ENCODE measurements at regions not wholly inside any gene's neighbourhood (a gene's known extent, or its start where the extent isn't known, plus 50 kb on each side); places are given as distances from the start of the nearest gene placed in this dataset.

DNA sequence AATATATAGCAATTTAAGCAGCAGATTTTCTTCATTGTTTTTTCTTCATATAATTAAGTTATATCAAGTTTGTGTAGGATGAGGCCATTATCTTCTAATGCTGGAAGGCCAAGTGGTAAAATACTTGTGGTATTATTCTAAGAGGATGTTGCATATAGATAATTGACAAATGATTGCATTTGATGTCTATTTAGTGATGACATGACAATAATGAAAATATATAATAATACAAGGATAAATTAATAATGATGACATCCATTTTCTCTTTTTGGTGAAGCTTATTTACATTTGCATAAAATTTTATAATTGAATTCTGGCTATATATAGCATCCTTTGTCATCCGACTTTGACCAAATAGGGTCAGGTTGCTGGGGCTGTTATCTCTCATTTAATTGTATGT, 195.4 kb upstream of the KCNJ16 start:
- H3K27ac ChIP-seq, result no peak overlapping the region
- H3K36me3 ChIP-seq, result no peaks in the 10 kb centered on the region
- H3K9me3 ChIP-seq (replicated peaks), result no peaks in the 10 kb centered on the region
- no peak for DNase-seq
- no peaks in the 10 kb centered on the region for H3K27me3 ChIP-seq
- no peak overlapping the region for H3K4me3 ChIP-seq
- no peaks in the 10 kb centered on the region for H3K4me1 ChIP-seq

- H3K4me1 ChIP-seq, result no peaks in the 10 kb centered on the region
- H3K27me3 ChIP-seq, result no peaks in the 10 kb centered on the region
- DNase-seq, result no peak
- no peak overlapping the region for H3K27ac ChIP-seq
- no peaks in the 10 kb centered on the region for H3K9me3 ChIP-seq (replicated peaks)
- H3K36me3 ChIP-seq, result no peaks in the 10 kb centered on the region
- no peak overlapping the region for H3K4me3 ChIP-seq
Observed at GRCh38 chr17:69880591-69881112, 194.4 kb upstream of the KCNJ16 start.

- no peak overlapping the region for H3K4me3 ChIP-seq
- H3K36me3 ChIP-seq, result no peaks in the 10 kb centered on the region
- no peak overlapping the region for H3K27ac ChIP-seq
- no peak for DNase-seq
- no peaks in the 10 kb centered on the region for H3K4me1 ChIP-seq
- H3K27me3 ChIP-seq, result no peaks in the 10 kb centered on the region
- H3K9me3 ChIP-seq (replicated peaks), result no peaks in the 10 kb centered on the region
Observed at GRCh38 chr17:69882281-69882680, 192.7 kb upstream of the KCNJ16 start.

GRCh38 chr17:69883120-69883519, 191.9 kb upstream of the KCNJ16 start:
- H3K4me1 ChIP-seq, result no peaks in the 10 kb centered on the region
- no peak for DNase-seq
- no peak overlapping the region for H3K27ac ChIP-seq
- no peaks in the 10 kb centered on the region for H3K27me3 ChIP-seq
- no peaks in the 10 kb centered on the region for H3K36me3 ChIP-seq
- H3K9me3 ChIP-seq (replicated peaks), result no peaks in the 10 kb centered on the region
- H3K4me3 ChIP-seq, result no peak overlapping the region

DNA sequence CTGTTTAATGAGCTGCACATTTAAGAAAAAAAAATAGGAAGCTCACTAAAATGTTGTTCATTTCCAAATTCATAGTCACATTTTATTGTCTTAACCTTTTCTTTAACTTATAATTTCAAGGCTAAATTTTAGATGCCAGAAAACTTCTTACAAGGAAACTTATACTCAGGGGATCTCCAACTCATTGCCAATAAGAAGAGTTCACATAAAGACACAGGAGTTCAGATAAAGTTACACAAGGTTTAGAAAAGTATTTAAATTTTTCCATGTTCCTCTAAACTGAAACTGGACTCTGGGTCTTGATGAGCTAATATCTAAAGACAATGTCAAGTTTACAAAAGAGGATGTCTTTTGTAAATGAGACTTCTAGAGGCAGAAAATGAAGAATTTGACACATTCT, 190.7 kb upstream of the KCNJ16 start:
- H3K4me1 ChIP-seq, result no peaks in the 10 kb centered on the region
- no peak overlapping the region for H3K27ac ChIP-seq
- DNase-seq, result no peak
- H3K27me3 ChIP-seq, result no peaks in the 10 kb centered on the region
- no peaks in the 10 kb centered on the region for H3K36me3 ChIP-seq
- no peak overlapping the region for H3K4me3 ChIP-seq
- no peaks in the 10 kb centered on the region for H3K9me3 ChIP-seq (replicated peaks)

DNA sequence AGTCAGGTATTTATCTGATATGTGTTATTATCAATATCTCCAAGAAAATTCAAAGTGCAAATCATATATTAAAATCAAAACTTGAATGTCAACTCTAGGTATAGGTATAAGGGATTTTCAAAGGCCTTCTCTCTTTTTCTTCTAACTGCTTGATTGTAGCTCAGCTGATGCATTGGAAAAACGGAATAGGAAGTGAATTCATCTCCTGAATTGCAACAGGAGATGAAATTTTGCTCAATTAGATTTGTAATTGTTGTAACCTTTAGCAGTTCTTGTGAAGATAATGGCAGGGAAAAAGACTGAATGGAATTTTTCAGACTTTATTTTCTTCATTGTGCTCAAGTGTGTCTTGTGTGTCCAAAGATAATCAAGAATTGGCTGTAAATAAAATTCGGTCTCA, 190.2 kb upstream of the KCNJ16 start:
- Histone ChIP-seq H3K27me3 (no peaks in the 10 kb centered on the region), H3K4me1 (no peaks in the 10 kb centered on the region), H3K4me3 (no peak overlapping the region), H3K9me3 (replicated peaks) (no peaks in the 10 kb centered on the region), H3K27ac (no peak overlapping the region), H3K36me3 (no peaks in the 10 kb centered on the region)
- no peak for DNase-seq

- no peak for DNase-seq
- H3K27me3 ChIP-seq, result no peaks in the 10 kb centered on the region
- no peaks in the 10 kb centered on the region for H3K36me3 ChIP-seq
- H3K4me1 ChIP-seq, result no peaks in the 10 kb centered on the region
- no peak overlapping the region for H3K4me3 ChIP-seq
- H3K9me3 ChIP-seq (replicated peaks), result no peaks in the 10 kb centered on the region
- no peak overlapping the region for H3K27ac ChIP-seq
Observed at GRCh38 chr17:69898601-69899000, 176.4 kb upstream of the KCNJ16 start.

GRCh38 chr17:69900101-69900500, 174.9 kb upstream of the KCNJ16 start:
- no peak overlapping the region for H3K4me3 ChIP-seq
- no peaks in the 10 kb centered on the region for H3K4me1 ChIP-seq
- H3K36me3 ChIP-seq, result no peaks in the 10 kb centered on the region
- no peaks in the 10 kb centered on the region for H3K9me3 ChIP-seq (replicated peaks)
- no peaks in the 10 kb centered on the region for H3K27me3 ChIP-seq
- H3K27ac ChIP-seq, result no peak overlapping the region
- no peak for DNase-seq

DNA sequence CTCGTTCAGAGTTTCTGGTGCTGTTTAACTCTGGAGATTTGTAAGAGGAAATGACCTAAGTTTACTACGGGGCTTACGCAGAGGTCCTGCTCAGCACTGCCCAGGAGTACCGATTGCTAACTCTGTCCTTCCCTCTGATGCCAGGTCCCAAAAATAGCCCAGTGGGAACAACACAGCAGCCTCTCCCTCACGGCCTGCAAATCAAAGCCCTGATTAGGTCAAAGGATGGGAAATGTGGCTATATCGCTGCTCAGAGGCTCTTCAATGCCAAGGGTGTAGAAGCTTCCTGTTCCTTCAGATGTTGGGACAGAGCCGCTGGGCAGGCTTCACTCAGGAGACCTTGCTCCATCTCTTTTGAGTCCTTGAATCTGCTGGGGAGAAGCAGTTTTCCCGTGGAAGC, 174.2 kb upstream of the KCNJ16 start:
- no peaks in the 10 kb centered on the region for H3K4me1 ChIP-seq
- no peak overlapping the region for H3K27ac ChIP-seq
- H3K36me3 ChIP-seq, result no peaks in the 10 kb centered on the region
- H3K4me3 ChIP-seq, result no peak overlapping the region
- H3K27me3 ChIP-seq, result no peaks in the 10 kb centered on the region
- DNase-seq, result no peak
- no peaks in the 10 kb centered on the region for H3K9me3 ChIP-seq (replicated peaks)

DNA sequence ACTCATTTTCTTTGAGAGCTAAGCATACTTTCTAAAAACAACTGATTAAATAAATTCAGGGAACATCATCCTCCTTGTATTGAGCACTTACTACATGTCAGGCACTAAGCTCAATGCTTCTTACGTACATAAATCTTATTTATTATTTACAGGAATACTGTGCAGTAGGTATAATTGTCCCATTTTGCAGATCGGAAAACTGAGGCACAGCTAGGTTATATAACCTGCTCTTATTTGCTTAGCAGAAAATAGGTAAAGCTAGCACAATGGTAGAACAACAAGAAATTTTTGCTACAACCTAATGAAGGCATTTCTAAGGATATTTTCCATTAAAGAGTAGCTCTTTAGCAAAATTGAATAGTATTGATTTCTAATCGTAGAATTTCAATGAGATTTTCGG, 168.7 kb upstream of the KCNJ16 start:
- no peaks in the 10 kb centered on the region for H3K36me3 ChIP-seq

DNA sequence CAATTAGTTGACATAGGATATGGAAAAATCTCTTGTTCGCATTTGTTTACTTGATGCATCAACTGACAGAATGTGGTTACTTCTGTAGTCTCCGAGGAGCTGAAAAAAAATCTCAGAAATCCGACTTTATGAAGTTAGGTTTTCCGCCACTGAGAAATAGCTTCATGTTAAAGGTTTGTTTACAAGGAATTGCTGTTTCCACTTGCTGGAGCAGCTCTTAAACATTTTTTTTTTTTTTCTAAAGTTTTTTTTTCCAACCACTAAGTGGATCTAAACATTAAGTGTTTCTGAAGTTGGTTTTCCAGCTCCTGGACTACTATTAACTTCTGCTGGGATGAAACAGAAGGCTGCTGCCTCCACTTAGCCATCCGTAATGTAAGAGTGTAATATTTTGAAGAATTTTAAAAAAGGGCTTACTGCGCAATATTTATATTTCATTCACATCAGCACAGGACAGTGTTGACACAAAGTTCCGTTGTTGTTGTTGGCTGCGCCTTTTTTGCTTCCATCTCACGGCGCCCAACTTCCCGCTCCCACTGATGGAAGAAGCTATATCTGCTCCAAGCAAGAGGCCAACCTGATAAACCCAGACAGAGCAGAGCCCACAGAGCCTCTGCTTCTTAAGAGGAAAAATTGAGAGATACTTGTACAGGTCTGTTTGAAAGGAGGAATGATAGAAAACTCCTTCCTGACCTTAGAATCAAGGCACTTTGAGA, 167.7 kb upstream of the KCNJ16 start:
- DNase-seq, result no peak
- Histone ChIP-seq H3K36me3 (no peaks in the 10 kb centered on the region), H3K27me3 (no peaks in the 10 kb centered on the region), H3K4me1 (no peaks in the 10 kb centered on the region), H3K27ac (no peak overlapping the region), H3K9me3 (replicated peaks) (no peaks in the 10 kb centered on the region), H3K4me3 (no peak overlapping the region)

More for the DNA sequence above, 168.7 kb upstream of the KCNJ16 start:
- Histone ChIP-seq H3K4me1 (no peaks in the 10 kb centered on the region), H3K9me3 (replicated peaks) (no peaks in the 10 kb centered on the region), H3K27ac (no peak overlapping the region), H3K4me3 (no peak overlapping the region), H3K27me3 (no peaks in the 10 kb centered on the region)
- DNase-seq, result no peak

- no peaks in the 10 kb centered on the region for H3K9me3 ChIP-seq (replicated peaks)
- no peaks in the 10 kb centered on the region for H3K4me1 ChIP-seq
- no peak for DNase-seq
- H3K27me3 ChIP-seq, result no peaks in the 10 kb centered on the region
- no peak overlapping the region for H3K4me3 ChIP-seq
- H3K27ac ChIP-seq, result no peak overlapping the region
- no peaks in the 10 kb centered on the region for H3K36me3 ChIP-seq
Observed at GRCh38 chr17:69908626-69909368, 166.2 kb upstream of the KCNJ16 start.

GRCh38 chr17:69909389-69909788, 165.6 kb upstream of the KCNJ16 start:
- Histone ChIP-seq H3K36me3 (no peaks in the 10 kb centered on the region), H3K27ac (no peak overlapping the region), H3K9me3 (replicated peaks) (no peaks in the 10 kb centered on the region), H3K4me3 (no peak overlapping the region), H3K27me3 (no peaks in the 10 kb centered on the region), H3K4me1 (no peaks in the 10 kb centered on the region)
- DNase-seq, result no peak

- Histone ChIP-seq H3K27me3 (no peaks in the 10 kb centered on the region), H3K4me1 (no peaks in the 10 kb centered on the region), H3K4me3 (no peak overlapping the region), H3K36me3 (no peaks in the 10 kb centered on the region), H3K9me3 (replicated peaks) (no peaks in the 10 kb centered on the region), H3K27ac (no peak overlapping the region)
- no peak for DNase-seq
Observed at GRCh38 chr17:69912805-69913204, 162.2 kb upstream of the KCNJ16 start.

GRCh38 chr17:69913216-69913615, 161.8 kb upstream of the KCNJ16 start:
- H3K27ac ChIP-seq, result no peak overlapping the region
- H3K4me3 ChIP-seq, result no peak overlapping the region
- no peaks in the 10 kb centered on the region for H3K27me3 ChIP-seq
- no peaks in the 10 kb centered on the region for H3K36me3 ChIP-seq
- DNase-seq, result no peak
- no peaks in the 10 kb centered on the region for H3K9me3 ChIP-seq (replicated peaks)
- H3K4me1 ChIP-seq, result no peaks in the 10 kb centered on the region

- Histone ChIP-seq H3K27ac (no peak overlapping the region), H3K4me3 (no peak overlapping the region), H3K9me3 (replicated peaks) (no peaks in the 10 kb centered on the region), H3K27me3 (no peaks in the 10 kb centered on the region), H3K36me3 (no peaks in the 10 kb centered on the region), H3K4me1 (no peaks in the 10 kb centered on the region)
- DNase-seq, result no peak
Observed at GRCh38 chr17:69913616-69914015, 161.4 kb upstream of the KCNJ16 start.

Measured in SJCRH30 (cell line).